ENCODE measurements at regions not wholly inside any gene's neighbourhood (a gene's known extent, or its start where the extent isn't known, plus 50 kb on each side); places are given as distances from the start of the nearest gene placed in this dataset.
"Not testable (repeated sequence)": the region's sequence is repeated elsewhere in the genome, so short reads cannot be mapped to it uniquely, and the experiment has no call there.

GRCh38 chr6:6741264-6741663, 152.7 kb downstream of the LY86 start:
- intact Hi-C loops (cut with DNase I), result no loop called here
- Histone ChIP-seq H3K27ac (no peak overlapping the region), H3K36me3 (no peaks in the 10 kb centered on the region), H3K9me3 (no peaks in the 10 kb centered on the region), H3K4me3 (no peak overlapping the region), H3K27me3 (no peaks in the 10 kb centered on the region), H3K4me1 (peaks cover 0 to 13% (median 6%) of the 10 kb centered on the region in 4 donors)
- no peak for TF ChIP-seq CTCF (IDR thresholded peaks at IDR 0.05)
- no peak for TF ChIP-seq POLR2A (IDR thresholded peaks at IDR 0.05)
- TF ChIP-seq POLR2AphosphoS5 (IDR thresholded peaks at IDR 0.05), result no peak
- no peak for TF ChIP-seq EP300 (IDR thresholded peaks at IDR 0.05)
- 60 to 84% methylated on average over 4 of the region's 4 CpGs for WGBS, 2 donors
- no peak for DNase-seq

- intact Hi-C loops (cut with DNase I), result no loop called here
- WGBS, 2 donors, result 96 to 99% methylated on average over 2 of the region's 2 CpGs
- H3K4me3 ChIP-seq, result no peak overlapping the region
Observed at GRCh38 chr6:6742535-6742934, 154.0 kb downstream of the LY86 start.

GRCh38 chr6:6744551-6744950, 156.0 kb downstream of the LY86 start:
- WGBS, 2 donors, result 84% methylated on average over 4 of the region's 4 CpGs
- intact Hi-C loops (cut with DNase I), result no loop called here
- no peaks in the 10 kb centered on the region for H3K9me3 ChIP-seq
- no peaks in the 10 kb centered on the region for H3K27me3 ChIP-seq
- H3K36me3 ChIP-seq, result no peaks in the 10 kb centered on the region
- H3K4me1 ChIP-seq, result peaks cover 0 to 13% (median 5%) of the 10 kb centered on the region in 4 donors
- no peak overlapping the region for H3K27ac ChIP-seq
- no peak for DNase-seq
- TF ChIP-seq POLR2A (IDR thresholded peaks at IDR 0.05), result no peak
- no peak for TF ChIP-seq EP300 (IDR thresholded peaks at IDR 0.05)
- TF ChIP-seq CTCF (IDR thresholded peaks at IDR 0.05), result no peak
- H3K4me3 ChIP-seq, result no peak overlapping the region

More at GRCh38 chr6:6742535-6742934, 154.0 kb downstream of the LY86 start:
- Histone ChIP-seq H3K9me3 (no peaks in the 10 kb centered on the region), H3K27me3 (no peaks in the 10 kb centered on the region), H3K4me1 (peaks cover 0 to 5% (median 1%) of the 10 kb centered on the region in 4 donors), H3K27ac (no peak overlapping the region), H3K36me3 (no peaks in the 10 kb centered on the region)
- no peak for DNase-seq
- TF ChIP-seq EP300 (IDR thresholded peaks at IDR 0.05) (no peak), CTCF (IDR thresholded peaks at IDR 0.05) (no peak), POLR2A (IDR thresholded peaks at IDR 0.05) (no peak), POLR2AphosphoS5 (IDR thresholded peaks at IDR 0.05) (no peak)

GRCh38 chr6:6745637-6746332, 157.3 kb downstream of the LY86 start:
- DNase-seq; H3K9me3 ChIP-seq; intact Hi-C loops (cut with DNase I); H3K27me3 ChIP-seq; H3K36me3 ChIP-seq; H3K4me3 ChIP-seq; H3K27ac ChIP-seq: not testable (repeated sequence)
- 97 to 98% methylated on average over 54 of the region's 54 CpGs for WGBS, 2 donors
- H3K4me1 ChIP-seq, result peaks cover 0 to 25% (median 17%) of the 10 kb centered on the region in 4 donors

GRCh38 chr6:6746333-6746969, 157.9 kb downstream of the LY86 start:
- Histone ChIP-seq H3K4me3 (no peak overlapping the region), H3K9me3 (no peaks in the 10 kb centered on the region), H3K36me3 (no peaks in the 10 kb centered on the region), H3K27ac (no peak overlapping the region), H3K4me1 (peaks cover 0 to 32% (median 24%) of the 10 kb centered on the region in 4 donors), H3K27me3 (no peaks in the 10 kb centered on the region)
- WGBS, 2 donors, result 72 to 75% methylated on average over 15 of the region's 15 CpGs
- TF ChIP-seq POLR2A (IDR thresholded peaks at IDR 0.05), result no peak
- no peak for TF ChIP-seq EP300 (IDR thresholded peaks at IDR 0.05)
- TF ChIP-seq POLR2AphosphoS5 (IDR thresholded peaks at IDR 0.05), result no peak
- TF ChIP-seq CTCF (IDR thresholded peaks at IDR 0.05), result no peak
- DNase-seq, result no peak
- intact Hi-C loops (cut with DNase I), result no loop called here
